IMR-90 (cell line): ENCODE measurements at regions not wholly inside any gene's neighbourhood (a gene's known extent, or its start where the extent isn't known, plus 50 kb on each side); places are given as distances from the start of the nearest gene placed in this dataset.

ENCODE experiments used
- ATAC-seq: fragments of 200-7000 bp; cut with Tn5 transposase; 2 replicates; pipeline ENCODE4 v1.9.1; 2020; ENCODE audit warnings: low read depth, mild to moderate bottlenecking, moderate library complexity
- BruUV-seq: library from RNA; stranded (reverse); fragments of 400-500 nt; replicated peaks from 2 replicates; lab custom pipeline; 2021; lab: Mats Ljungman, UMichigan
- CTCF ChIA-PET: fragments of 300-600 bp; formaldehyde crosslinking; extraction: SDS; loops from one replicate; lab custom pipeline; 2021; ENCODE audit warnings: antibody characterized with exemption; lab: Yijun Ruan, JAX
- POLR2A ChIA-PET: fragments of 300-600 bp; sonication (Branson Sonifier 250); formaldehyde crosslinking; loops from one replicate; lab custom pipeline; 2022; ENCODE audit warnings: antibody characterized with exemption; ENCODE audit not compliant: unreplicated experiment; lab: Charles Lee
- DNase-seq: peaks from one replicate; pipeline ENCODE4 v3.0.0; 2013
- H2AFZ ChIP-seq: replicated peaks from 2 replicates; pipeline ENCODE3; 2013; ENCODE audit warnings: low read length, mild to moderate bottlenecking; ENCODE audit not compliant: poor library complexity
- H2AK5ac ChIP-seq: 2 replicates; pipeline ENCODE4 v1.6.1; 2013; ENCODE audit warnings: low read depth, low read length, inconsistent platforms
- H2AK9ac ChIP-seq: replicated peaks from 2 replicates; pipeline ENCODE3; 2013; ENCODE audit warnings: mild to moderate bottlenecking, low read depth, low read length, moderate library complexity; ENCODE audit not compliant: poor library complexity
- H2BK120ac ChIP-seq: 2 replicates; pipeline ENCODE4 v1.6.1; 2013; ENCODE audit warnings: low read depth, low read length, inconsistent platforms
- H2BK15ac ChIP-seq: 3 replicates; pipeline ENCODE4 v1.6.1; 2013; ENCODE audit warnings: low read depth, low read length, inconsistent platforms
- H2BK20ac ChIP-seq: 2 replicates; pipeline ENCODE4 v1.6.1; 2013; ENCODE audit warnings: low read depth, mild to moderate bottlenecking, inconsistent platforms, low read length, moderate library complexity
- H2BK5ac ChIP-seq: 2 replicates; pipeline ENCODE4 v1.6.1; 2013; ENCODE audit warnings: mild to moderate bottlenecking, low read depth, low read length, inconsistent platforms; ENCODE audit not compliant: poor library complexity, severe bottlenecking
- H3K14ac ChIP-seq: replicated peaks from 2 replicates; pipeline ENCODE4 v1.6.1; 2013; ENCODE audit warnings: low read depth, low read length, inconsistent platforms
- H3K18ac ChIP-seq: 2 replicates; pipeline ENCODE4 v1.6.1; 2013; ENCODE audit warnings: low read depth, low read length, control low read depth
- H3K23ac ChIP-seq: 2 replicates; pipeline ENCODE4 v1.6.1; 2013; ENCODE audit warnings: low read depth, low read length, inconsistent platforms
- H3K27ac ChIP-seq: 2 replicates; pipeline ENCODE4 v1.5.1; 2013; ENCODE audit warnings: mild to moderate bottlenecking, control low read depth, low read length; ENCODE audit not compliant: insufficient read depth
- H3K27me3 ChIP-seq: 2 replicates; pipeline ENCODE4 v1.6.1; 2013; ENCODE audit warnings: low read length; ENCODE audit not compliant: control insufficient read depth, insufficient read depth
- H3K36me3 ChIP-seq: 2 replicates; pipeline ENCODE4 v1.6.1; 2013; ENCODE audit warnings: low read length, mixed read lengths; ENCODE audit not compliant: control insufficient read depth, insufficient read depth
- H3K4ac ChIP-seq: 2 replicates; pipeline ENCODE4 v1.6.1; 2013; ENCODE audit warnings: low read depth, low read length, inconsistent platforms
- H3K4me1 ChIP-seq: 2 replicates; pipeline ENCODE4 v1.6.1; 2013; ENCODE audit warnings: low read length, mixed read lengths; ENCODE audit not compliant: control insufficient read depth, insufficient read depth
- H3K4me2 ChIP-seq: 2 replicates; pipeline ENCODE4 v1.6.1; 2013; ENCODE audit warnings: low read depth, mild to moderate bottlenecking, control low read depth, low read length, moderate library complexity
- H3K4me3 ChIP-seq: 2 replicates; pipeline ENCODE4 v1.5.1; 2013; ENCODE audit warnings: low read depth, mild to moderate bottlenecking, control low read depth, low read length, moderate library complexity; ENCODE audit not compliant: insufficient read depth
- H3K56ac ChIP-seq: 2 replicates; pipeline ENCODE4 v1.6.1; 2013; ENCODE audit warnings: low read length, inconsistent platforms; ENCODE audit not compliant: insufficient read depth; ENCODE audit errors: extremely low read depth
- H3K79me1 ChIP-seq, 2 experiments: 2 replicates each; pipeline ENCODE4 v1.6.1; 2013; ENCODE audit warnings: low read length in 2 of 2, inconsistent platforms in 1 of 2, low read depth in 1 of 2
- H3K9ac ChIP-seq: 2 replicates; pipeline ENCODE4 v1.6.1; 2013; ENCODE audit warnings: low read depth, low read length, control low read depth
- H3K9me1 ChIP-seq: 2 replicates; pipeline ENCODE4 v1.6.1; 2013; ENCODE audit warnings: low read length, inconsistent platforms; ENCODE audit not compliant: insufficient read depth
- H3K9me3 ChIP-seq: 2 replicates; pipeline ENCODE4 v1.6.1; 2013; ENCODE audit warnings: low read length; ENCODE audit not compliant: control insufficient read depth, insufficient read depth
- H4K20me1 ChIP-seq: 2 replicates; pipeline ENCODE4 v1.6.1; 2013; ENCODE audit warnings: low read length, inconsistent platforms; ENCODE audit not compliant: insufficient read depth
- H4K5ac ChIP-seq: 2 replicates; pipeline ENCODE4 v1.6.1; 2013; ENCODE audit warnings: mild to moderate bottlenecking, low read depth, low read length, control low read depth
- H4K8ac ChIP-seq, 2 experiments: 2 replicates each; pipeline ENCODE4 v1.6.1; 2013; ENCODE audit warnings: low read depth in 2 of 2, low read length in 2 of 2, control low read depth in 1 of 2, inconsistent platforms in 1 of 2
- H4K91ac ChIP-seq: 2 replicates; pipeline ENCODE4 v1.6.1; 2013; ENCODE audit warnings: low read depth, low read length, inconsistent platforms; ENCODE audit not compliant: insufficient read depth
- CEBPB ChIP-seq: IDR thresholded peaks from 2 replicates; pipeline ENCODE4 v1.6.1; 2012; ENCODE audit warnings: low read depth, low read length, improper control_type of control experiment
- CHD1 ChIP-seq: IDR thresholded peaks from 2 replicates; pipeline ENCODE4 v1.6.1; 2012; ENCODE audit warnings: low read depth, low read length, improper control_type of control experiment
- FOS ChIP-seq: fragments of 150-350 bp; IDR thresholded peaks from 2 replicates; pipeline ENCODE4 v1.6.1; 2016; ENCODE audit warnings: low read depth, low read length
- MAFK ChIP-seq: IDR thresholded peaks from 2 replicates; pipeline ENCODE4 v1.6.1; 2012; ENCODE audit warnings: low read depth, low read length, improper control_type of control experiment
- MXI1 ChIP-seq: IDR thresholded peaks from 2 replicates; pipeline ENCODE4 v1.6.1; 2012; ENCODE audit warnings: low read depth, mild to moderate bottlenecking, low read length, moderate library complexity, borderline replicate concordance
- POLR2A ChIP-seq: IDR thresholded peaks from 2 replicates; pipeline ENCODE4 v1.6.1; 2012; ENCODE audit warnings: mild to moderate bottlenecking, low read depth, low read length
- RAD21 ChIP-seq: IDR thresholded peaks from 2 replicates; pipeline ENCODE4 v1.6.1; 2012; ENCODE audit warnings: low read length, improper control_type of control experiment
- RCOR1 ChIP-seq: IDR thresholded peaks from 2 replicates; pipeline ENCODE4 v1.6.1; 2012; ENCODE audit warnings: mild to moderate bottlenecking, low read length, improper control_type of control experiment; ENCODE audit not compliant: insufficient replicate concordance
- RFX5 ChIP-seq: IDR thresholded peaks from 2 replicates; pipeline ENCODE4 v1.8.0; 2012; ENCODE audit warnings: low read depth, mild to moderate bottlenecking, low read length, moderate library complexity
- SMC3 ChIP-seq: fragments of 150-350 bp; IDR thresholded peaks from 2 replicates; pipeline ENCODE4 v1.6.1; 2016; ENCODE audit warnings: low read depth, mild to moderate bottlenecking, antibody characterized with exemption, low read length, moderate library complexity
- WGBS, 2 experiments: methylation state at CpG; one replicate each; pipeline versions ENCODE4 v1.1.5 to v1.1.7; 2013; ENCODE audit warnings: missing lambda C conversion rate in 2 of 2; ENCODE audit not compliant: insufficient read length in 1 of 2; ENCODE audit errors: extremely low coverage in 2 of 2; 5-methylcytosine and 5-hydroxymethylcytosine counted together
- dilution Hi-C: fragments of 300-500 bp; cut with HindIII; formaldehyde crosslinking; loops from one replicate; pipeline ENCODE4 v1.14.3; 2018; ENCODE audit warnings: low sequenced_read_pairs; ENCODE audit not compliant: unreplicated experiment
- in situ Hi-C: fragments of 300-500 bp; cut with MboI; formaldehyde crosslinking; loops from 3 replicates; pipeline ENCODE4 v1.14.3; 2019; ENCODE audit warnings: low sequenced_read_pairs, inconsistent platforms, mixed read lengths
- intact Hi-C: fragments of 100-400 bp; cut with micrococcal nuclease; formaldehyde crosslinking; loops from 2 replicates; pipeline ENCODE4 v1.10.0; 2022
- TF ChIP-seq, protein P1 (sequence below): conservative IDR thresholded peaks from 2 replicates; pipeline ENCODE4 v1.5.1; 2012; ENCODE audit warnings: mild to moderate bottlenecking, low read depth, low read length, improper control_type of control experiment
- TF ChIP-seq, protein P2 (sequence below): fragments of 150-350 bp; IDR thresholded peaks from 2 replicates; pipeline ENCODE4 v1.6.1; 2017; ENCODE audit warnings: mild to moderate bottlenecking, antibody characterized with exemption, low read length, low read depth

DNA sequence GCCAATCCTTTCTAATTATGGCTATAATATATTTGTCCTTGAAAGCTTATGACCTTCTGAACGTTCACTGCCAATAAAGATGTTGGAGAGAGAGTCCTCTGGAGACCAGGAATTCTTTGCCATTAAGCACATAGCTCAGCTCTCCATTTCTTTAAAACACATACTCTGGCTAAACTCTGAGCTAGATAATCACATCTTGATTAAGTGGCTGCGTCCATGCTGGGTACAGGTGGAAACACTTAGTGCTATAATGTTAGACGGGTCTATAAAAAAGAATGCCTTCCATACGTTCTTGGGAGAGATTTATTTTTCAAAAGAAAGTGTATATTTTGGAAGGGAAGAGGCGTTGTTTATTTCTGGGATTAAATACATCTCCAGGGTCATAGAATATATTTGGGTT is 314.5 kb downstream of the LPIN1 start:
- no peak overlapping the region for H3K4me2 ChIP-seq

More for the DNA sequence above, 314.5 kb downstream of the LPIN1 start:
- no peaks in the 10 kb centered on the region for H3K36me3 ChIP-seq
- H3K27ac ChIP-seq: no peak overlapping the region
- H2AK5ac ChIP-seq: no peak overlapping the region
- ChIA-PET CTCF (interaction anchor here (0.6 kb wide), 1 partner anchor 15 kb away, joined by 6 read pairs; no protein-coding TSS in a partner anchor), POLR2A (no interaction called here)
- no peak overlapping the region for H2AFZ ChIP-seq
- WGBS, 2 experiments: no CpG with 5 or more reads among the region's 5 CpGs
- no peak overlapping the region for H3K23ac ChIP-seq
- no peak overlapping the region for H2BK15ac ChIP-seq
- no peak overlapping the region for H4K91ac ChIP-seq
- H4K5ac ChIP-seq: no peak overlapping the region
- BruUV-seq: no TSS peak
- in situ Hi-C loops: no loop called here
- TF ChIP-seq, protein P1, sequence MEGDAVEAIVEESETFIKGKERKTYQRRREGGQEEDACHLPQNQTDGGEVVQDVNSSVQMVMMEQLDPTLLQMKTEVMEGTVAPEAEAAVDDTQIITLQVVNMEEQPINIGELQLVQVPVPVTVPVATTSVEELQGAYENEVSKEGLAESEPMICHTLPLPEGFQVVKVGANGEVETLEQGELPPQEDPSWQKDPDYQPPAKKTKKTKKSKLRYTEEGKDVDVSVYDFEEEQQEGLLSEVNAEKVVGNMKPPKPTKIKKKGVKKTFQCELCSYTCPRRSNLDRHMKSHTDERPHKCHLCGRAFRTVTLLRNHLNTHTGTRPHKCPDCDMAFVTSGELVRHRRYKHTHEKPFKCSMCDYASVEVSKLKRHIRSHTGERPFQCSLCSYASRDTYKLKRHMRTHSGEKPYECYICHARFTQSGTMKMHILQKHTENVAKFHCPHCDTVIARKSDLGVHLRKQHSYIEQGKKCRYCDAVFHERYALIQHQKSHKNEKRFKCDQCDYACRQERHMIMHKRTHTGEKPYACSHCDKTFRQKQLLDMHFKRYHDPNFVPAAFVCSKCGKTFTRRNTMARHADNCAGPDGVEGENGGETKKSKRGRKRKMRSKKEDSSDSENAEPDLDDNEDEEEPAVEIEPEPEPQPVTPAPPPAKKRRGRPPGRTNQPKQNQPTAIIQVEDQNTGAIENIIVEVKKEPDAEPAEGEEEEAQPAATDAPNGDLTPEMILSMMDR: no peak
- no peak for TF ChIP-seq RCOR1
- no peak for TF ChIP-seq SMC3
- TF ChIP-seq POLR2A: no peak
- no peak for TF ChIP-seq FOS
- TF ChIP-seq CHD1: no peak
- no peak for TF ChIP-seq CEBPB
- no peak for TF ChIP-seq RFX5
- TF ChIP-seq MAFK: no peak
- TF ChIP-seq, protein P2, sequence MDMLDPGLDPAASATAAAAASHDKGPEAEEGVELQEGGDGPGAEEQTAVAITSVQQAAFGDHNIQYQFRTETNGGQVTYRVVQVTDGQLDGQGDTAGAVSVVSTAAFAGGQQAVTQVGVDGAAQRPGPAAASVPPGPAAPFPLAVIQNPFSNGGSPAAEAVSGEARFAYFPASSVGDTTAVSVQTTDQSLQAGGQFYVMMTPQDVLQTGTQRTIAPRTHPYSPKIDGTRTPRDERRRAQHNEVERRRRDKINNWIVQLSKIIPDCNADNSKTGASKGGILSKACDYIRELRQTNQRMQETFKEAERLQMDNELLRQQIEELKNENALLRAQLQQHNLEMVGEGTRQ: no peak
- no peak for TF ChIP-seq MXI1
- no peak for TF ChIP-seq RAD21
- no peak overlapping the region for H3K4ac ChIP-seq
- DNase-seq (no peak), ATAC-seq (no peak)
- dilution Hi-C loops: no loop called here
- H3K27me3 ChIP-seq: no peaks in the 10 kb centered on the region
- H3K4me3 ChIP-seq: no peak overlapping the region
- peaks cover 6% of the 10 kb centered on the region for H3K9me1 ChIP-seq
- no peak overlapping the region for H2BK5ac ChIP-seq
- intact Hi-C loops: no loop called here
- H2BK120ac ChIP-seq: no peak overlapping the region
- H3K56ac ChIP-seq: no peak overlapping the region
- no peak overlapping the region for H2BK20ac ChIP-seq
- H3K79me1 ChIP-seq: no peaks in the 10 kb centered on the region
- no peak overlapping the region for H3K9ac ChIP-seq
- H4K8ac ChIP-seq: no peak overlapping the region
- no peaks in the 10 kb centered on the region for H3K9me3 ChIP-seq
- peaks cover 14% of the 10 kb centered on the region for H3K4me1 ChIP-seq
- no peak overlapping the region for H3K18ac ChIP-seq
- no peak overlapping the region for H2AK9ac ChIP-seq
- no peaks in the 10 kb centered on the region for H4K20me1 ChIP-seq
- H3K14ac ChIP-seq: no peak overlapping the region
